Glomerular visceral epithelial cell (primary cell): ENCODE measurements at regions not wholly inside any gene's neighbourhood (a gene's known extent, or its start where the extent isn't known, plus 50 kb on each side); places are given as distances from the start of the nearest gene placed in this dataset.
A peak's percentile ranks its signal among the peaks of the same experiment; 100 is the strongest.
"Not testable (repeated sequence)": the region's sequence is repeated elsewhere in the genome, so short reads cannot be mapped to it uniquely, and the experiment has no call there.

Experiments used
- DNase-seq: peaks from one replicate; pipeline ENCODE4 v3.0.0-alpha.2; 2016; ENCODE audit errors: extremely low spot score

DNA sequence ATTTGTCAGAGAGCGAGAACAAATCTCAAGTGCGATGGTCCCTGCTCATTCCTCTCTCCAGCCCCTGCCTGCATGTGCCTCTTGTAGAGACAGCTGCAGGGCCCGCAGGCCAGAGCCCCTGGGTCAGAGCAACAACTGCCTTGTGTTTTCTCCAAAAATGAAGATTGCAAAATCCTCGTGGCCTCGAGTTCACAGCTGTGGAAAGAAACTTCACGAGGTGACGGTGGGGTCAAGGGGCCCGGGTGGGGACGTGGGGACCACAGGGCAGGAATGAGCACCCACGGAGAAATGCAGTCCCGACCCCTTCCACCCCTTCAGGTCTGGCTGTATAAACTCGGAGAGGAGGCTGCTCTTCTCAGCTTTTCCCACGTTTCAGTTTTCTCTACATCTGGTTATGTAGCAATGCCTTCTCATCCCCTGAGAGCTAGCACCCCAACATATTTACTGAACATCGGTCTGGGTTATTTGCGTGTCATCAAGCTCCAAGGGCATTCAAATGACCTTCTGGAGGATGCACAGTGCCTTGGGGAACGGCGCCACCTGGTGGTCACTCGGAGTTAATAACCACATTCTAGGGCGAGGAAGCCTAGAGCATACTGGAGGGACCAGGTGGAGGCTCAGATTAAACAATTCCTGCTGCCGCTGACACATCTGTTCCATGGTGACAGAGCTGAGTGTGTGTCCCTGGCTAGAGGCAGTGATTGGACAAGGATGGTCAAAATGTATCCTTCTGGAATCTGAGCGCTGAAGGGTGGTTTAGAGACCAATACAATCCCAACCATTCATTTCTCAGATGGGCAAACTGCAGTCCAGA is 91.4 kb upstream of the CYRIA start:
- DNase-seq = peak; percentile 48

- no peak for DNase-seq
These were observed 89.8 kb upstream of the CYRIA start for GRCh38 chr2:16755442-16755841.

DNA sequence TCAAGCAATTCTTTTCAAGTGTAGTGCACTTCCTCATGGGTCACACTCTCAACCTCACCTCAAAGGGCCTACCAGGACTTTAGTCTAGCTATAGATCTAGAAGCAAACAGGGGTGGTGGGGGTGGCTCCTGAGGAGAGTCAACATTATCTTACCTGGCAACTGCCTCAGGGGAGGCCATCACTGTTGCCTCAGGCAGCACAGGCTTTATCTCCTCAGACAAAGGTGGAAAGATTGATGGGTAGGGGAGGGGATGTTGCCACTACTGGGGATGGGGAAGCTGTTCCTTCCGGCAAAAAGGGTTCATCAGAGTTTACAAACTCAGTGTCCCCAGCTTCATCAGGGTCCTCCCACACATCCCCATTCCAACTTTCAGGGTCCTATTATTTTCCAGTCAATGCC is 87.4 kb upstream of the CYRIA start:
- DNase-seq = not testable (repeated sequence)

GRCh38 chr2:16750925-16751214 is 85.2 kb upstream of the CYRIA start:
- DNase-seq = not testable (repeated sequence)

DNA sequence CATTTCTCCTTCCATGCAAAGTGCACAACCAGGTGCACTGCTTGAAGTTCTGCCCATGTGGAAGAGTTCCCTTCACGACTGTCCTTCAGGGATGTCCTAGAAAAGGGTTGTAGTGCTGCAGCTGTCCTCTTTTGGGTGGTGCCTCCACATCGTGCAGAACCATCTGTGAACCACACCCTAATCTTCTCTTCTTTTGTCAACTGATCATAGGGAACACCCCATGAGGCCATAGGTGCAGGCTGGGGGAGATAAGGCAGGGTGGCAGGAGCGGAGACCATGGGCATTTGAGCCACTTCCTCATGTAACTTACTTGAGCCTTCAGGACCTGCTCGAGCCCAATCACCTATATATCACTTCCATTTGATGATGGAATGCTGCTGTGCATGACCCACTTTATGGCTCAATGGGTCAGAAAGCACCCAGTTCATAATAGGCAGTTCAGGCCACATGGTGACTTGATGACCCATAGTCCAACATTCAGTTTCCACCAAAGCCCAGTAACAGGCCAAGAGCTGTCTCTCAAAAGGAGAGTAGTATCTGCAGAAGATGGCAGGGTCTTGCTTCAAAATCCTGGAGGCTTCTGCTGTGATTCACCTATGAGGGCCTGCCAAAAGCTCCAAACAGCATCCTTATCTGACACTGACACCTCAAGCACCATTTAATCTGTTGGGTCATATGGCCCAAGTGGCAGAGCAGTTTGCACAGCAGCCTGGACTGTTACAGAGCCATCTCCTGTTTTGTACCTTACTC is 84.7 kb upstream of the CYRIA start:
- no peak for DNase-seq

GRCh38 chr2:16748511-16749266 is 83.1 kb upstream of the CYRIA start:
- not testable (repeated sequence) for DNase-seq

DNA sequence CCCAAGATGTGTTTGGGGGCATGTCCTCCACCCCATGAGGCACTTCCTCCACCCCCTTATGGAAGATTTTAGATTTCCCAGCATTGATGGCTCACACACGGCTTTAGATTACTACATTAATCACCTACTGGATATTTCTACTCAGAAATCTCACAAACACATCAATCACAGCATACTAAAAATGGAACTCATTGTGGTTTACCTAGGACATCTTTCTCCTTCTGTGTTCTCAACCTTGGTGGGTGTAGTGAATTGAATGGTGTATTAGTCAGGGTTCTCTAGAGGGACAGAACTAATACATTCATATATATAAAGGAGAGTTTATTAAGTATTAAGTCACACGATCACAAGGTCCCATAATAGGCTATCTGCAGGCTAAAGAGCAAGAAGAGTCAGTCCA is 82.1 kb upstream of the CYRIA start:
- DNase-seq = no peak

- no peak for DNase-seq
These were observed 81.6 kb upstream of the CYRIA start for GRCh38 chr2:16747257-16747656.

DNA sequence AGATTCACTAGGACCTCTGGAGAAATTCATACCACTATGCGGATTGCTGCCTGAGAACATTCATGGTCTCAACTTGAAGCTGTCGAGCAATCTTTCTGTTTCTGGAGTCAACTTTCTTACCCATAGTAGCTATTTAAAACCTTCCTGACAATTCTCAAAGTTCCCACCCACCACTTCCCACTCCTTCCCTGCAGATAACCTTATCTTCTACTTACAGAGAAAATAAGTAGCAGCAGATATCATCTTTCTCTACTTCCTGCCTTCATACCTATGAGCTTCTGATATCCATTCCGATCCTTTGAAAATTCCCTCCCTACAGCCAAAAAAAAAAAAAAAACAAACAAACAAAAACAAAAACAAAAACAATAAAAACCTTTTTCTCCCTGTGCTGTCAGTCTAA is 81.2 kb upstream of the CYRIA start:
- no peak for DNase-seq

DNA sequence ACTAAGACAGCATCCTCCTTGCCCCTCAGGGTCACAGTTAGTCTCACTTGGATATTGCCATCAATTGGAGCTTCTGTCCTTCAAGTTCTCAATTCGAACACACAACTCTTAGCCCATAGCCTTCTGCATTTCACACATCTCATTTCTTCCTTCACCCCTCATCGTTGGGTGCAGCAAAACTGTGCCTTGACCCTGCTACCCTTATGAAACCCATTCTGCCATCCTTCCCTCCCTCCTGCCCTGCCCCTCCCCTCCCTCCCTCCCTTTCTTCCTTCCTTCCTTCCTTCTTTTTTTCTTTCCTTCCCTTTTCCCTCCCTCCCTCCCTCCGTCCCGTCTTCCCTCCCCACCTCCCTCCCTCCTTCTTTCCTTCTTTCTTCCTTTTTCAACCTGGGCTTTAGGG is 80.7 kb upstream of the CYRIA start:
- DNase-seq = no peak

DNA sequence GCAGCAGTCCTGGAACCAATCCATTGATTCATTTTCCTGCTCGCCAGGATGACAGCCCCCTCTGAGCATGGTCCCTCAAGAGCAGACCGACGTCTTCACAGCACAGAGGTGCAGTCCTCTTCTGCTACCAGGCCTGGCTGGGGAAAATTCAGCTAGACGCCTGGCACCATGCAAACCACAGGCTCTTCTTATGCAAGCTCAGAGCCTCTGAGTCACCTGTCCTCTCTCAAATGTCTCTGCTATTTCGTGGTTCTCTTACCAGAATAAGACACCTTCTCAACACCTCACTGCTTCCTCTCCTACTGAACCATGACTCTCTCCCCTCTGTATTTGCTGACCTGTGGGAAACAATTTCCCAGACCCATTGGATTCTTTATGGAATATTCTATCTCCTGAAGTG is 79.8 kb upstream of the CYRIA start:
- peak; percentile 60 for DNase-seq

GRCh38 chr2:16744521-16744920 is 78.9 kb upstream of the CYRIA start:
- no peak for DNase-seq

GRCh38 chr2:16742026-16742425 is 76.4 kb upstream of the CYRIA start:
- no peak for DNase-seq

DNA sequence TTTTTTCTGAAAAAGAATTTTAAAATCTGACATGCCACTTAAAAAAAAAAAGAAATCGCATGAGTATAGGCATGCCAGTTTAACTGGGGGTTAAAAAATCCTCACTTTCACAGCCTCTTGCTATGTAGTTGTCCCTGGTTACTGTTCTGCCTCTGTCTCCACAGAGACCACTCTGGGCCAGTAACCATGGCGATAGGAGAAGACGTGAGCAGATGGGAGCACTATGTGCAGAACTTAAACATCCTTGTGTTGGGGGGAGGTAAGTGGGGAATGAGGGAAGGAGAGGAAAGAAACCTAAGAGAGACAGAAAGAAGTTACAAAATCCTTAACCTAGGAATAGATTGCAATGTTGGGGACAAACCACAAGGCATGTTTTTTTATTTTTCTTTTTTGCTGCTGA is 75.9 kb upstream of the CYRIA start:
- DNase-seq = no peak

- DNase-seq = no peak
These were observed 74.3 kb upstream of the CYRIA start for GRCh38 chr2:16739778-16740581.

- DNase-seq = no peak
These were observed 73.0 kb upstream of the CYRIA start for GRCh38 chr2:16738361-16739225.

GRCh38 chr2:16737812-16738211 is 72.2 kb upstream of the CYRIA start:
- DNase-seq = no peak

DNA sequence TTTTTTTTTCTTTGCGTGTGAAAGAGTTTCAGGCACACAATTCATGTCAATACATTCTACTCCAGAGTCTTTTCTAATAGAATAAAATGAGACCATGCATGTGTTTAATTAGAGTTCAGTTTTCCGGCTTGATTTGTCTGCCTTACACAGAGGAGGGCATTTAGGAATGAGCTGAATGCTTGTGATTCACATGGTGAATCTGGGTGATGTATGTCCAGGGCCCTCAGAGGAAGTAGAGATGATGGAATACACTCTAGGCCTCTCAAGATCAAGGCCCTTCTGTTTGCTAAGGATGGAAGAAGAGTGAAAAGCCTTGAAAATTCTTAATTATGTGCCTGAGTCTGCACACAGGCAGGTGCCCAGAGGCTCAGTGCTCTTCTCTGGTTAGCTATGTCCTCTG is 71.0 kb upstream of the CYRIA start:
- no peak for DNase-seq

DNA sequence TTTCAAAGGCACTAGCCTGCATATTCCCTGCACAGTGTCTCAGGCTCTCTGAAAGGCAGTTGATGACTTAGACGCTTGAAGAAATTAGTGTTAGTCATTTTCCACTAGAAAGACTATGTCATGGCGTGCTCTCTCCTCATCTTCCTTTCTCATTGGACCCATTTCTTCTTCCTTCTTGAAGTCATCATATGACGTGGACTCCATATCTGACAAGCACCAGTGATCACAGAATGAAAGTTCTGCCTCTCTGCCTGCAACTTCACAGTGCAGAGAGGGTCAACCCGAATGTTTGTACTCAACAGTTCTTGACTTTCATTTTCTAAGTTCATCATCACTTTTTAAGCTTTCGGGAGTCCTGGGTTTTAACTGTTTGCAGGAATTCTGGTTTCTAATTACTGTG is 63.7 kb upstream of the CYRIA start:
- DNase-seq = no peak

DNA sequence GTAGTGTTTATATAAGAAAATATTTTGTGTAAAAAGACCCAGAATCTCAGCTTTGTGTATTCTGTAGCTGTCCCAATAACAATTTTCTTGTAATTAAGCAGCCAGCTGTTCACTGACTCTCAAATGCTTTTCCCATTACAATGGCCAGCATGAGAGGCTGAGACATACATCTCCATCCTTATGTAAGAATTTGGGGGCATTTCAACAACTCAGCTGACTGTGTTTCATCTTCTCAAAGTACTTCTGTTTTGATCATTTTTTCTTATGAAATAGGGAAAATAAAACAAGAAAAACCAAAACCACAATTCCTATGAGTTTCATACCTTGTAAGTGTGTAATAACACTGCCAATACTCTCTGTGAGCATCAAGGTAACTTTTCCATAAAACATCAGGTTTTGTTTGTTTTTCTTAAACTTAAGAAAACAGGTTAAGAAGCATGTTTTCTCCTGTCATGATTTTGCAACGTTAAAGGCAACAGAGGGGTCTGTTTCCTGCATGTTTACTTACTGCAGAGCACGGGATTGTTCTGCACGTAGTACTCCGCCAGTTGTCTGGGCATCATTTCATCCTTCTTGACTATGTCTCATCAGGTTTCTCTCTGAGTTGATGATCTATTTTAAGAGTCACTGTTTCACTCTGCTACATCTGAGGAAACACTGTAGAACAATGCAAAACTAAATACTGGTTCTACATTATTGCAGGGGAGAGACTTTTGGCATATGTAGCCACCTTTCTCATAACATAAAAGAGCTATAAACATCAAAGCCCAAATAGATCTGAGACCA is 62.9 kb upstream of the CYRIA start:
- no peak for DNase-seq
